NCI-H524 (cell line): ENCODE measurements at regions not wholly inside any gene's neighbourhood (a gene's known extent, or its start where the extent isn't known, plus 50 kb on each side); places are given as distances from the start of the nearest gene placed in this dataset.
"Not testable (repeated sequence)": the region's sequence is repeated elsewhere in the genome, so short reads cannot be mapped to it uniquely, and the experiment has no call there.

Source experiments
- DNase-seq, 2 experiments: peaks; one replicate each; lab custom pipeline; 2025; lab: John Stamatoyannopoulos, UW

DNA sequence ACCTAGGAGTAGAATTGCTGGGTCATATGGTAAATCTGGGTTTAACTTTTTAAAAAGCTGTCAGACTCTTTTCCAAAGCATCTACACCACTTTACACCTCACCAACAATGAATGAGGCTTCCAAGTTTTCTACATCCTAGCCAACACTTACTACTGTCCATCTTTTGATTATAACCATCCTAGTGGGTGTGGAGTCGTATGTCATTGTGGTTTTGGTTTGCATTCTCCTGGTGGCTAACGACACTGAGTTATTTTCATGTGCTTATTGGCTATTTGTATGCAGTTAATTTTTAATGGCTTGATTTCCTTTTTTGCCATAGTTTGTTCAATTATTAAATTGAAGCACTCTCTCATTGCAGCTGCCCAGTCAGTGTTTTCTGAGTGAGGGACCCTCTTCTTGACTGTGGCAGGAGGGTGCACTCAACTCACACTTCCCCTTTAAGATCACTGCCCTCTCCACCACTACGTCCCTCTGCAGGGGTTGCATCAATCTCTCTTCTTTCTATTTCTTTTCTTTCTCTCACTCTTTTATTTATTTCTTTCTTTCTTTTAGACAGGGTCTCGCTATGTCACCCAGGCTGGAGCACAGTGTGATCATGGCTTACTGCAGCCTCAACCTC, 182.3 kb downstream of the C9orf152 start:
- no peak for DNase-seq

DNA sequence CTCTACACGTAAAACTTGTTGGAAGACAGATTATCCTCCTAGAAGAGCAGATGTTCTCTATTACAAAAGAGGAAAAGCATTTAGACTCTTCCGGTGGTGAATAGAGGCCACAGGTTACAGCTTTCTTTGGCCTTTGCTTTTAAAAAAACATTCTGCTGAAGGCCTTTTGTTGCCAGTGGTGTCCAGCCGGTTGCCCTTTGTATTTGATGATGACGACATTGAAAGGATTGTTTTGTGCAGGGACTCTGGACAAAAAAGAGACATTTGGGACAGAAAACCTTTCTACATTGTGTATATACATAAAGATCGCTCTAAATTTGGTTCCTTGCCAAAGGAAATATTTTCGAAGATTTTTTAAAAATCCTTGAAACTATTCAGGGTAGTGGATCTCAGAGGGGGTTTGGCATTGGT, 180.3 kb downstream of the C9orf152 start:
- peak in 1 of 2 experiments; percentile 27 for DNase-seq

GRCh38 chr9:110028271-110028670, 179.7 kb downstream of the C9orf152 start:
- DNase-seq, result no peak

DNA sequence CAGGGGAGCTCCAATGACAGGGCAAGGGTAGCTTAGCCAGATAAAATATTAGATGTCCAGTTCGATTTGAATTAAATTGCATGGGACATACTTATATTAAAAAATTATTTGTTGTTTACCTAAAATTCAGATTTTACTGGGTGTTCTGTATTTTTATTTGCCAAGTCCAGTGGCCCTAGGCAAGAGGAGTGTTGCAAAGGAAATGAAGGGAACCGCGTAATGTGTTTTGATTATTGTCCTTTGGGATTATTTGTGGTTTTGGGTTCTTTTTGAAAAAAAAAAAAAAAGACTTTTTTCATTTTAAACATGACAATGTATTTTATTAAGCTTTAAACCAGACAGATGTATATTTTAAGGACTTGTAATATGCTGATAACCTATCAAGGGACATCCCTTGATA, 179.3 kb downstream of the C9orf152 start:
- no peak for DNase-seq

DNA sequence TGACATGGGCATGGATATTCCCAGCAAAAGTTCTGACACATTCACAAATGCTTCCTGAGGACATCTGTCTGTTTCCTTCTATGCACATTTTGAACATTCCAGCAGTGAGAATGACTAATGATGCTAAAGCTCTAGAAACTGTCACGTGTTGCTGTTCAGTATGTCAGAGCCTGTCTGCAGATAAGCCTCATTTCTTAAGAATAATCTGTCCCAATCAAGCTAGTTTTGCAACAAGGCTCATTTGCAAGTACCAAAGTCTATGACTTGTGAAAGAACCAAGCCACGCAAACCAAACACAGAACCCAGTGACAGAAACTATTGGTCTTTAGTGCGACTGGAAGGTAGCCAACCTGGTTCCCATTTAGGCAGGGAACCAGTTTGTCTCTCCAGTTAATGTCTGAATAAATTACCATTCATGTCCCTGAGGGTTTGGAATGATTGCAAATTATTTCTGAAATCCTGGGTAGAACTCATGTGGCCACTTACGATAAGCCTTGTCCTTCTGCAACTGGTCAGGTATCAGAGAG, 178.5 kb downstream of the C9orf152 start:
- DNase-seq, result no peak

DNA sequence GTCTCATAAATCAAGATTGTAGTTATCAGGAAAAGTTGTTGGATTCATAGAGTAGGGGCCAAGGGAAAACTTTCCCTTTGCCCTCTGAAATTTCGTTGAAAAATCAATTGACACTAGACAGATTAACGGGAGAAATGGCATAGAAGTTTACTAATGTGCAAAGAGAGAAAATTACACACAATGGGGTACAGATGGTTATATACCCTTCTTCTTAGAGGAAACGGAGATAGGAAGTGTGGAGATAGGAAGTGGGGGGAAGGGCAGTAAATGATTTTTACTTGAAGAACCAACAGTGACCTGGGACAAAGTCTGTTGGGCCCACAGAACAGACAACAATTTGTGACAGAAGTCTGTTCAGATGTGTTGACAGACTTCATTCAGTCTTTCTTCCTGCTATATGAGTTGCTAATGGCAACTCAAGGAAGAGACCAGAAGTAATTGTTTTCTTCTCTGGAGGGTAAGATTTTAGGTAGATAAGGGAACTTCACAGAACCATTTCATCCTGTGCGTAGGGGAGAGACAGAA, 177.9 kb downstream of the C9orf152 start:
- DNase-seq, result no peak

DNA sequence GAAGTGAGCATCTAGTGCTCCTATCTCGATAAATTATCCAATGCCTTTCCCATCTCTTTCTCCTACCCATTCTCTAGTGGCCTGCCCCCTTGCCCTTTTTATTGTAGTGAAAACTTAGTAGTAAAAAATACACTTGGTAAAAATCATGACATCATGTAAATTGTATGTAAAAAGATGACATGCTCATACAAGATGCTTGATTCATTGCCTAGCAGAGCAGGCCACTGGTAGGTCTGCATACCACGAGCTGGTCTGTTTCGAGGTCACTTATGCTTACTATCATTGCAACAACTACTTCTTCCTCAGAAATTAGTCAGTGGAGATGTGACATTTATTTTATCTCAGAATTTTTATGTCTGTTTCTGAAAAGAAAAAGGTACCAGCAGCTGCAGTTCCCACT, 177.3 kb downstream of the C9orf152 start:
- no peak for DNase-seq

DNA sequence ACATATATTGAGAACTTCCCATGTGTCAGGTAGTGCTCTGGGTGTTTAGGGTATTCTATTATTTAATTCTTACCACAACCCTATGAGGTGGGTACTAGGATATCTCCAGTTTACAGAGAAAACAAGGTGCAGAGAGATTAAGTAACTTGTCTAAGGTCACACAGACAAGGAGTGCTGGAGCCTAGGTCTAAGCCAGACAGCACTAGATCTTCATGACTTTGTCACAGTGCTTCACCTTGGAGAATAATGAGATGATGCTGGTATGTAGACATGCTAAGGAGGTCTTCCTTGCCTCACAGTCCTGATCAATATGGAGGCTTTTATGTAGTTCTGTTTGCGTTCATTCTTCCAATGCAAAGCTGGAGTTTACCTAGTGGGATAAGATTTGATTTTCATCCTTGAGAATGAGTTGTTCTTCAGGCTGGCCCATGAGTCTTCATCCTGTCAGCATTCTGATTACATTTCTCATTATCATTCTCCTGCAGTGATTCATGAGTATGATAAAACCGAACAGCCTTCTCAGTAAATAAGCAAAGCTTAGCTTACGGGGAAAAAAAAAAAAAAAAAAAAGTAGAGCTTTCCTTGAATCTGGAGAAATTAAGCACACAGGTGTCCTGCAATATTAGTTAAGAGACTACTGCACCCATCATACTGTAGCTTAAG, 176.3 kb downstream of the C9orf152 start:
- DNase-seq, result no peak

- DNase-seq, result not testable (repeated sequence)
Observed at GRCh38 chr9:110032532-110032931, 175.4 kb downstream of the C9orf152 start.

DNA sequence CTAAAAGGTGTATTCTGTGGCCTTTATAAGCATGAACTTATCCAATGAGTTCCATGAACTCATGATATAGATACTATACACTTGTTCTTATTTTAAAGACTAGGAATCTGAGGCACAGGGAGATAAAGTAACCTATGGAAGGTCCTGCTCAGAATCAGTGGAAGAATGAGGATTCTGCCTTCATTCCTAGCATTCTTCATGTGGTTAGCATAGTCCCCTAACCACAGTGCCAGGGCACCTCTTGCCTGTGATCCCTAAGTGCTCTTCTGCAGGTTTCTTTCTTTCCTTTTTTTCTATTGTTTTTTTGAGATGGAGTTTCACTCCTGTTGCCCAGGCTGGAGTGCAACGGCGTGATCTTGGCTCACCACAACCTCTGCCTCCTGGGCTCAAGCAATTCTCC, 174.1 kb downstream of the C9orf152 start:
- no peak for DNase-seq

DNA sequence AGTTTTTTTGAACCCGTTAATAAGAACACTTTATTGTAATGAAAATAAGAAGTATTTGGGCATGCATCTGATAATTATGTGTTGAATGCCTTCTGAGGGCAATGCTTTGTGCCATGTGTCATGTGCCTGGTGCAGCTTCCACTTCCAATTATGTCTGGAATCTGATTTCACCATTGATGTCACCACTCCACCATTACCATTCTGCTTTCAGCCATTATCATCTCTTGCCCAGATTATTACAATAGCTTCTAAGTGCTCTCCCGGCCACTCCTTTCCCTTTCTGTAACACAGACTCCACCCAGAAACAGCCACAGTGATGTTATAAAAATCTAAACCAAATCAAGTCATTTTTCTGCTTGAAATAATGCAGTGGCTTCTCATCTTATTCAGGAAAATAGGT, 171.7 kb downstream of the C9orf152 start:
- DNase-seq, result no peak

DNA sequence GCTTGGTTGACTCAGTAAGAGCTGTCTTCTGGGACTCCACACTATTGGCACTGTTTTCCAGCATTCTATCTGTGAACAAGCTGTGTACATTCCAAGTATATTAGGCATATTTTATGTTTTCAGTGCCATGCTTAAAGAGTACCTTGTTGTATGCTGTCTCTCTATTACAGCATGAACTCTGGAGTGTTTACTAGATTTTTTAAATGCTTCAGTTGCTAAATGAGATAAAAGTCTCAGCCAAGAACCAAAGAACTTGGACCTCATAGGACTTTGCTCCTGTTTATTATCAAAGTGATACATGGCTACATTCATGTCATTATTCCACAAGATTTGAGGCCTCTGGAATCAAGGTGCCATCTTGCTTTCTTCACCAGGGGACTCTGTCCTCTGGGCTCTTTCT, 167.2 kb downstream of the C9orf152 start:
- no peak for DNase-seq

DNA sequence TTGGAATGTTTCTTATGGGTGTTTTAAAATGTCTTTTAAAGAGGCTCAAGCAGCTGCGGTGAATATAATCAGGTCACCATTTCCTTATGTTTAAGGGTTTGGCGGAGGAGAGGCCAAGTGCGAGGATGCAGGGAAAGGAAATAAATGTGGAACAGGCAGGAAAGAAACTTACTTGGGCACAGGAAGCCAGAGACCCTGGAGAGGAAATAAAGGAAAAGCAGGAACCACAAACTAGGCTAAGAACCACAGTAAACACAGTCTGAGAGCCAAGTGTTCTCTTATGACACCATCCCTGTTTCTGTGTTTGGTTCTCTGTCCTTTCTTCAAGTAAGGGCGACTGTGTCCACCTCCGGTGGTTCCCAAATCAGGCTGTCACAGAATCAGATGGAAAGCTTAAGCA, 166.5 kb downstream of the C9orf152 start:
- DNase-seq, result no peak

DNA sequence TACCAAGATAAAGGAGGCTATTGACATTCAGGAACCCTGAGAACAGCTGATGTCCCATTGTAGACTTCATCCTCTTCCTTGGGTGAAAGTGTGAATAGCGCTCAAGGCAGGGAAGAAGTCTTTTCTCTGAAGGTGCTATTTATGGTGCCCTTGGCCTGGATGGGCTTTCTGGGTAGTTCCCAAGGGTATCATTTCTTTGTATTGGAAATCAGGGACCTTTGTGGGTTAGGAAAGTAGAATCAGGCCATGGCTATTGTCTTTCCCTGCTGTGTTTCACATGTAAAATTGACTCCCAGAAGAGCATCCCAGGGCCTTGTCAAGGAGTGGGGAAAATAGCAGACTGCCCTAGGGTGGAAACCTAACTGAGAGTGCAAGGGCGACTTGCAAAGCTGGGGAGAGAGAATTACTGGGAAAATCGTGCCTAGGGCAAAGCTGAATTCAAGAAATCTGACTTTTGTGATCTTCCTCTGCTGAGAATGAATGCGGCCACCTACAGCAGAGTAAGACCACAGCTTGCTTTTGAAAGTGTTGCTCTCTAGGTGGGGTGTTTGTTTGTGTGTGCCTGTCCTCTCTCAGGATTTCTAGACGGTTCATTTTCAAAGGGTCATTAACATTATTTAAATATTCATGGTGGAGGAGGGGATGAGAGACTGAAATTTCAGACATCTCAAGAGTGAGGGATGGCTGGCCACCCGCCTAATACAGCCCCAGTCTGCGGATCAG, 160.6 kb downstream of the C9orf152 start:
- DNase-seq, result no peak

GRCh38 chr9:110047955-110048402, 160.0 kb downstream of the C9orf152 start:
- DNase-seq, result peak; percentile 63 to 66

DNA sequence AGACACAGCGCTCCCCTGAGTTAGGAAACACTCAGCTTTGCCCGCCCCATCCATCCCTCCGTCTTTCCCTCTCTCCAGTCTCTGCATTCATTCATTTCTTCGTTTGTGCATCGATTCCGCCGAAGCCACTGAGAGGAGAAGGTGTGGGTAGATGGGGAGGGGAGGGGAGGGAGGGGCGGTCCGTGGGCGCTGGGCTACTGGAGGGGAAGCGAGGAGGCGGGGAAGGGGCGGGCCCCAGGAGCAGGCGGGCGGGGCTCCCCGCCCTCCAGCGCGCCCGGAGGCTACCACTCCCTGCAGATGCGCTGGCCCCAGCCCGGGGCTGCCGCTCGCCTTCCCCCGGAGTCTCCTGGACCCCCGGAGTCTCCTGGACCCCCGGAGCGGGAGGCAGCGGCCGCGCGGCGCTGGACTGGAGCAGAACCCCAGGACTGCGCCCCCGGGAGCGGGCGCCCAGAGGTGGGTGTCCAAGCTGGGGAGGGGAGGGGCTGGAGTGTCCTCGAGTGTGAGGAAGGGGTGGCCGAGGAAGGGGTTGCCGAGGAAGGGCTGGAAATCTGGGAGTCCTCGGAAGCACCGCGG, 159.5 kb downstream of the C9orf152 start:
- peak; percentile 81 to 86 for DNase-seq

GRCh38 chr9:110048976-110049698, 158.8 kb downstream of the C9orf152 start:
- DNase-seq, result peak in 1 of 2 experiments; percentile 61

DNA sequence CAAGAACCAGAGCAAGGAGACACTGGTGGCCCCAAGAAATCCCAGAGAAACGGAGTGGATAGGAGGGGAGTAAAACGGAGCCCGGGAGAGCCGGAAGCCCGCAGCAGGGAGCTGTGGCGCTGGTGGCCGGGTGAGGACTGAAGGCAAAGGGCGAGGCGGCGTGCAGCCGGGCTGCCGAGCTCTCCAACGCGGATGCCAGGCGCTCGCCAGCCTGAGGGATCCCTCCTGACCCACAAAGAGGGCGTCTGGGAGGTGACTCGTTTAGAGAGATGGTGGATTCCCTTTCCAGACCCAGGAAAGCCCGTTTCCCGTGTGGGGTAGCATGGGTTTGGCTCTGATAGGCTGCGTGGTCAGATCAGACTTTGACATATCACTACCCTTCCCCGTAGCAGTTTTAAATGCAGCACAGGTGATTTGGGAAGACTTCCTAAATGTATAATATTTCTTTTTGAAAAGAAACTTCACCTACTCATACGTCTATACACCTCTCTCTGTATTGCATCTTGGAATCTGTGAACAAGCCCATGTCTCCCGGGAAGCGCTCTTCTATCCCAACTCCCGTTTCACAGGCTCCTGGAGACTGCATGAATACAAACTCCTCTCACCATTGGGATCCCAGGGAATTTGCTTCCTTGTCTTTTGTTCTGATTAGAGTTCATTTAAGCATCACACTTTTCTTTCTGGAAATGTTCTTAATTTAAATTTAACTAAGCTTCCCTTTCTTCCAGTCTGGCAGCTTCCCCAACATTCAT, 158.1 kb downstream of the C9orf152 start:
- peak in 1 of 2 experiments; percentile 44 for DNase-seq

DNA sequence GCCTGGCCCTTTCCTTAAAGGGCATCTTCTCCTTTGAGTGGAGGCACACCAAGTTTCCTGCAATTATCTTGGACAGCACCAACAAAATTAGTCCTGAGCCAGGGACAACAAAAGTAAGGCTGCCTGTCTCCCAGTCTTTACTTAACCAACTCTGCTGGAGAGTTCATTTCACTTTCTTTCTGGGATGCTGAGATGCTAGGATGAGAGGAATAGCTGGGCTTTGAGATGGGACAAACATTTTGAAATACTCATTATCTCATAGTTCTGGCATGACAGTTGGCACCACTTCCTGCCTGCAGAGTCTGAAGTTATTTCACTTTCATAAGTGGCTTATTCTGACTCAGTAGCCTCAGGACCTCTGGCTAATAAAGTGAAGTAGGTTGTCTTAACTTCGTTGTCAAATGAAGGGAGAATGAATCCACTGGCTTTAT, 157.0 kb downstream of the C9orf152 start:
- no peak for DNase-seq

- no peak for DNase-seq
Observed at GRCh38 chr9:110056062-110056461, 151.9 kb downstream of the C9orf152 start.
